GM23248 (cell line): ENCODE measurements at regions not wholly inside any gene's neighbourhood (a gene's known extent, or its start where the extent isn't known, plus 50 kb on each side); places are given as distances from the start of the nearest gene placed in this dataset.

Source experiments
- EZH2 ChIP-seq: fragments of 200-600 bp; sonication (generic); IDR thresholded peaks from 2 replicates; pipeline ENCODE4 v1.6.1; 2018; ENCODE audit warnings: antibody characterized with exemption, mild to moderate bottlenecking; ENCODE audit not compliant: insufficient read depth, poor library complexity, severe bottlenecking
- EZH2phosphoT487 ChIP-seq: fragments of 200-600 bp; sonication (generic); IDR thresholded peaks from 2 replicates; pipeline ENCODE4 v1.6.1; 2018; ENCODE audit warnings: antibody characterized with exemption, moderate library complexity, mild to moderate bottlenecking, low read depth; ENCODE audit not compliant: insufficient read depth

DNA sequence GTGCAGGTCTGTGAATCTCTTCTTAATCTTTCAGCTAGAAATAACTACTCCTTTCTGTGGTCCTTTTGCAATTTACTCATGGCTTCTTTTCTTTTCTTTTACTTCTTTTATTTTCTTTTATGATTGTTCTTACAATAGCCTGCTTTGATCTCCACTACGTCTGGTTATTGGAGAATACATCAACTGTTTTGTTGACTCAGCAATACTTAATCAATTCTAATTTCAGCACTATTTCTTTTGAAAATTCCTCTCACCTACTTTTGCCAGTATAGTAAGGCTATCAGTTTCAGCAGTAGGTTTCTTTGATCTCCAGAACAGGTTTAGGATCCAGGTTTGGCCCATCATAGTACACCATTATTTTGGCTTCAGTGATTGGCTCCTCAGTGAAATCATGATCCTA lies 111.8 kb upstream of the DPP10 start:
- TF ChIP-seq EZH2phosphoT487 = no peak
- TF ChIP-seq EZH2 = no peak
